PC-3 (cell line): ENCODE measurements at regions not wholly inside any gene's neighbourhood (a gene's known extent, or its start where the extent isn't known, plus 50 kb on each side); places are given as distances from the start of the nearest gene placed in this dataset.

Experiments used
- CTCF ChIP-seq: fragments of 300-600 bp; sonication (generic); conservative IDR thresholded peaks from 2 replicates; pipeline ENCODE4 v1.5.1; 2017; ENCODE audit warnings: antibody characterized with exemption, low read depth, mild to moderate bottlenecking, low read length
- EZH2 ChIP-seq: fragments of 300-600 bp; sonication (generic); IDR thresholded peaks from one replicate; pipeline ENCODE4 v1.6.1; 2017; ENCODE audit warnings: antibody characterized with exemption, mild to moderate bottlenecking, low read length; ENCODE audit not compliant: unreplicated experiment

- TF ChIP-seq CTCF (no peak), EZH2 (no peak)
Observed at GRCh38 chr3:8445861-8446260, 55.8 kb upstream of the LMCD1 start.
